Pancreas (tissue), 10 donors: ENCODE measurements at regions not wholly inside any gene's neighbourhood (a gene's known extent, or its start where the extent isn't known, plus 50 kb on each side); places are given as distances from the start of the nearest gene placed in this dataset.

ENCODE experiments used
- ATAC-seq, 4 donors: fragments of 200-7000 bp; cut with Tn5 transposase; one replicate each; pipeline versions ENCODE4 v1.8.0 to v1.9.1; 2020; ENCODE audit warnings: mild to moderate bottlenecking in 4 of 4, moderate library complexity in 4 of 4
- DNase-seq, 6 donors: peaks; one replicate each; pipeline ENCODE4 v3.0.0-alpha.2; 2020
- FAIRE-seq: peaks from 2 replicates; lab custom pipeline; 2012; peaks lifted over from hg19 to GRCh38; lab: Jason Lieb, UNC
- H3K27ac ChIP-seq, 4 donors: fragments of 200-600 bp; sonication (generic); 1 replicate in 3 of 4; 2 replicates in 1 of 4; pipeline versions ENCODE4 v1.5.0 to v1.8.0; 2020
- H3K27me3 ChIP-seq, 4 donors: fragments of 200-600 bp; one replicate each; pipeline ENCODE4 v1.8.0; 2021
- H3K36me3 ChIP-seq, 3 donors: fragments of 200-600 bp; sonication (generic) in 1 of 3; one replicate each; pipeline versions ENCODE4 v1.5.0 to v1.8.0; 2020 to 2021
- H3K4me1 ChIP-seq, 3 donors: fragments of 200-600 bp; one replicate each; pipeline ENCODE4 v1.8.0; 2021
- H3K4me3 ChIP-seq, 4 donors: fragments of 200-600 bp; sonication (generic) in 2 of 4; one replicate each; pipeline versions ENCODE4 v1.5.0 to v1.8.0; 2020 to 2021
- H3K9me3 ChIP-seq, 4 donors: fragments of 200-600 bp; one replicate each; pipeline ENCODE4 v1.8.0; 2021
- CTCF ChIP-seq, 4 donors: fragments of 200-600 bp; sonication (generic) in 3 of 4; IDR thresholded peaks; one replicate each; pipeline versions ENCODE4 v1.5.0 to v1.8.0; 2021; ENCODE audit warnings: antibody characterized with exemption in 4 of 4
- WGBS, 2 donors: extraction: QIAGEN DNeasy Blood & Tissue Kit; methylation state at CpG; one replicate each; pipeline ENCODE4 v1.1.7; 2013; 5-methylcytosine and 5-hydroxymethylcytosine counted together
- intact Hi-C, 3 donors: fragments of 100-400 bp; cut with DNase I; formaldehyde crosslinking; loops; one replicate each; pipeline versions ENCODE4 v1.11.1 to v1.14.2; 2022
- donor health status: healthy with polysubstance abuse.
- donor health status: DM: no; HTN: no; CAD: no; lungs with moderate emphysema.
- donor health status: DM: no; HTN: no; CAD: no.
- donor health status: control.
- donor health status: control.
- donor health status: Bipolar disorder and iron deficiency.
- donor health status: DM: yes; HTN: yes; CAD: no.
- donor health status: DM: no; HTN: no; CAD: no.
- donor health status: DM: no; HTN: no; CAD: no.
- donor health status: DM: yes; HTN: yes; CAD: no.

GRCh38 chr1:88526456-88526855, 157.6 kb upstream of the PKN2 start:
- Histone ChIP-seq H3K27ac (no peak overlapping the region), H3K4me1 (no peaks in the 10 kb centered on the region), H3K27me3 (no peaks in the 10 kb centered on the region), H3K4me3 (no peak overlapping the region), H3K9me3 (no peaks in the 10 kb centered on the region), H3K36me3 (no peaks in the 10 kb centered on the region)
- intact Hi-C loops: no loop called here
- WGBS, 2 donors: 86 to 92% methylated on average over 3 of the region's 3 CpGs
- FAIRE-seq: no peak
- TF ChIP-seq CTCF (IDR thresholded peaks at IDR 0.05): no peak
- no peak for DNase-seq
- ATAC-seq: no peak

- Histone ChIP-seq H3K9me3 (no peaks in the 10 kb centered on the region), H3K27ac (no peak overlapping the region), H3K4me3 (no peak overlapping the region), H3K27me3 (no peaks in the 10 kb centered on the region), H3K4me1 (no peaks in the 10 kb centered on the region), H3K36me3 (no peaks in the 10 kb centered on the region)
- intact Hi-C loops: no loop called here
- FAIRE-seq: no peak
- no peak for ATAC-seq
- DNase-seq: no peak
- WGBS, 2 donors: 73 to 79% methylated on average over 4 of the region's 4 CpGs
- TF ChIP-seq CTCF (IDR thresholded peaks at IDR 0.05): no peak
These were observed 155.3 kb upstream of the PKN2 start for GRCh38 chr1:88528792-88529191.

GRCh38 chr1:88529581-88529980, 154.5 kb upstream of the PKN2 start:
- WGBS, 2 donors: 90 to 95% methylated on average over 6 of the region's 6 CpGs
- FAIRE-seq: no peak
- Histone ChIP-seq H3K36me3 (no peaks in the 10 kb centered on the region), H3K27ac (no peak overlapping the region), H3K4me1 (no peaks in the 10 kb centered on the region), H3K27me3 (no peaks in the 10 kb centered on the region), H3K4me3 (no peak overlapping the region), H3K9me3 (no peaks in the 10 kb centered on the region)
- ATAC-seq: no peak
- intact Hi-C loops: no loop called here
- no peak for TF ChIP-seq CTCF (IDR thresholded peaks at IDR 0.05)
- DNase-seq: no peak

GRCh38 chr1:88530246-88530645, 153.8 kb upstream of the PKN2 start:
- Histone ChIP-seq H3K4me3 (no peak overlapping the region), H3K27me3 (no peaks in the 10 kb centered on the region), H3K27ac (no peak overlapping the region), H3K4me1 (no peaks in the 10 kb centered on the region), H3K36me3 (no peaks in the 10 kb centered on the region), H3K9me3 (no peaks in the 10 kb centered on the region)
- ATAC-seq (no peak), FAIRE-seq (no peak), DNase-seq (no peak)
- TF ChIP-seq CTCF (IDR thresholded peaks at IDR 0.05): no peak
- intact Hi-C loops: no loop called here
- 59 to 60% methylated on average over 3 of the region's 3 CpGs for WGBS, 2 donors

GRCh38 chr1:88537787-88538186, 146.3 kb upstream of the PKN2 start:
- H3K4me3 ChIP-seq: no peak overlapping the region

More at GRCh38 chr1:88537787-88538186, 146.3 kb upstream of the PKN2 start:
- FAIRE-seq (no peak), DNase-seq (no peak), ATAC-seq (no peak)
- intact Hi-C loops: no loop called here
- Histone ChIP-seq H3K4me1 (no peaks in the 10 kb centered on the region), H3K27ac (no peak overlapping the region), H3K36me3 (no peaks in the 10 kb centered on the region), H3K27me3 (no peaks in the 10 kb centered on the region), H3K9me3 (no peaks in the 10 kb centered on the region)
- no peak for TF ChIP-seq CTCF (IDR thresholded peaks at IDR 0.05)
- WGBS, 2 donors: 36 to 44% methylated on average over 3 of the region's 3 CpGs
